Activated CD4-positive, alpha-beta T cell treated with anti-CD3 and anti-CD28 coated beads for 1 hour (primary cell): ENCODE measurements at regions not wholly inside any gene's neighbourhood (a gene's known extent, or its start where the extent isn't known, plus 50 kb on each side); places are given as distances from the start of the nearest gene placed in this dataset.

Source experiments
- DNase-seq: peaks from one replicate; pipeline ENCODE4 v3.0.0-alpha.2; 2020

GRCh38 chr2:105617631-105618350, 126.9 kb upstream of the NCK2 start:
- DNase-seq, result no peak

- DNase-seq, result no peak
Measured at GRCh38 chr2:105615305-105615704, 129.4 kb upstream of the NCK2 start.

- no peak for DNase-seq
Measured at GRCh38 chr2:105611811-105612424, 132.8 kb upstream of the NCK2 start.

GRCh38 chr2:105611333-105611637, 133.4 kb upstream of the NCK2 start:
- no peak for DNase-seq

GRCh38 chr2:105610576-105611332, 134.0 kb upstream of the NCK2 start:
- no peak for DNase-seq

GRCh38 chr2:105609746-105610402, 134.8 kb upstream of the NCK2 start:
- DNase-seq, result no peak

GRCh38 chr2:105607920-105608504, 136.7 kb upstream of the NCK2 start:
- DNase-seq, result no peak

GRCh38 chr2:105606081-105606480, 138.6 kb upstream of the NCK2 start:
- no peak for DNase-seq

GRCh38 chr2:105604938-105605337, 139.8 kb upstream of the NCK2 start:
- no peak for DNase-seq

GRCh38 chr2:105600949-105601794, 143.5 kb upstream of the NCK2 start:
- DNase-seq, result no peak

- no peak for DNase-seq
Measured at GRCh38 chr2:105600602-105600948, 144.1 kb upstream of the NCK2 start.

- DNase-seq, result no peak
Measured at GRCh38 chr2:105600037-105600442, 144.7 kb upstream of the NCK2 start.

- no peak for DNase-seq
Measured at GRCh38 chr2:105598829-105599698, 145.6 kb upstream of the NCK2 start.

GRCh38 chr2:105597806-105598803, 146.6 kb upstream of the NCK2 start:
- no peak for DNase-seq

- DNase-seq, result no peak
Measured at GRCh38 chr2:105597011-105597805, 147.5 kb upstream of the NCK2 start.

- no peak for DNase-seq
Measured at GRCh38 chr2:105596411-105596921, 148.2 kb upstream of the NCK2 start.

GRCh38 chr2:105595536-105595935, 149.2 kb upstream of the NCK2 start:
- no peak for DNase-seq

GRCh38 chr2:105593221-105593967, 151.3 kb upstream of the NCK2 start:
- DNase-seq, result no peak
